NAMALWA (cell line): ENCODE measurements at regions not wholly inside any gene's neighbourhood (a gene's known extent, or its start where the extent isn't known, plus 50 kb on each side); places are given as distances from the start of the nearest gene placed in this dataset.
"Not testable (repeated sequence)": the region's sequence is repeated elsewhere in the genome, so short reads cannot be mapped to it uniquely, and the experiment has no call there.

Source experiments
- DNase-seq: peaks from one replicate; pipeline ENCODE4 v3.0.0-alpha.2; 2015; ENCODE audit warnings: low spot score

DNA sequence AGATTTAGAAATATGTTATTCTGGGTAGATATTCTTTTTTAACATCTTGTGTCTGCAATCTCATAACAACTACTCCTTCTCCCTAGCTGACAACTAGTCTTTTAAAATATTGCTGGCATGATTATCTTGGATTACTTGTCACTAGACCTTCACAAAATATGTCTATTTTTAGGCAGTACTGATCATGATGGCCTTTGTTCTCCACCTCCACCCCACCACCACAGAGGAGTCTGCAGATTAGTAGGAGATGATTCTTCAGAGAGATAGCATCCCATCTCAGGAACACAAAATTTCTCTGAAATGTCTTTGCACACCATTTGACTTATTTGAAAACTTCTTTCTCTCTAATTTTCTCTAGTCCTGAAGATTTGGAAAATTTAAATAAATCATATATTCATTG lies 338.1 kb upstream of the SPHKAP start:
- DNase-seq, result no peak

DNA sequence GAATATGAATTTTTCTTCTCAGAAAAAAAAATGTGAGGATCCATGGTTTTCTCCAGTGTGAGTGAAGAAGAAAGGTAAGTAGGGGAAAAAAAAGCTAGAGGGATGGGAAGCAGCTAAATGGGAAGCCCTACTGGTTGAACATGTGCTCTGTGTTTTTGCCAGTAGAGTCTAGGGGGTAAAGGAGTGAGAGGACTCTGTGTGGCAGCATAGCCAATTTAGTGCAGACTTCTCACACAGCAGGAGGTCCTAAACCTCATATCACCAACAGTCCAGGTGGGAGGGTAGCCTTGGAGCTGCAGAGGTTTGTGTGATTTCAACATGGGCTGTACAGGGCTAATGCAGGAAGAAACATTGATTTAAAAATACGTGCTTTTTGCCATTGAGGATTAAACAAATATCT lies 334.5 kb upstream of the SPHKAP start:
- no peak for DNase-seq

DNA sequence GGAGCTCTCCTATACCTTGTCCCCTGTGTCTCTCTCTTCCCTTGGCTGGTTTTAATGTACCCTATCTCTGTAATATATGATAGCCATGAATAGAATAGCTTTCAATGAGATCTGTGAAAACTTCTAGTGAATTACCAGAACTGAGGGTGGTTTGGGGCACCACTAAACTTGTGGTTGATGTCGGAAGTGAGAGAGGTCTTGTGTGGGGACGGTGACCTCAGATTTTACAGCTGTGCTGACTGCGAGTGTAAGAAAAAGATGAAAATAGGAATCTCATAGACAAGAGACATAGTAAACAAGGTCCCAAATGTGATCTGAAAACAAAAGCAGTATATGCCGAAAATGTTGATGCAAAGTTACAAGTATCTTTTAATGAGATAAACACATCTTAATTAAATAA lies 332.0 kb upstream of the SPHKAP start:
- DNase-seq, result not testable (repeated sequence)

DNA sequence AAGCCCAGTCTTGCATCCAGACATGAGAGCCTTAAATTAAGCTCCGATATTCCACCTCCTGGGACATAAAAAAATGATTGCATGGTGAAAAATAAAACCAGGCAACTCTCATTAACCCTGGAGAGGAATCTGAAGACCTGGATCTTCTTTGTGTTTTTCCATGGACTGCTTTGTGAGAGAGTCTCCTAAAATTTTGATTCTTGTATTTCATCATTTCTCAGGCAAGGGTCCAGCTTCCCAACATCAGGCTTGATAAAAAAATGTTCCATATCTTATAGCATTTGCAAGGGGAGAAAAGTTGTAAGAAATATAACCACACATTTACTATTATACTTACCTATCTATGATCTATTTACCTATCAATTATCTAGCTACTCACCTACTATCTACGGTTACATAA lies 327.5 kb upstream of the SPHKAP start:
- no peak for DNase-seq

DNA sequence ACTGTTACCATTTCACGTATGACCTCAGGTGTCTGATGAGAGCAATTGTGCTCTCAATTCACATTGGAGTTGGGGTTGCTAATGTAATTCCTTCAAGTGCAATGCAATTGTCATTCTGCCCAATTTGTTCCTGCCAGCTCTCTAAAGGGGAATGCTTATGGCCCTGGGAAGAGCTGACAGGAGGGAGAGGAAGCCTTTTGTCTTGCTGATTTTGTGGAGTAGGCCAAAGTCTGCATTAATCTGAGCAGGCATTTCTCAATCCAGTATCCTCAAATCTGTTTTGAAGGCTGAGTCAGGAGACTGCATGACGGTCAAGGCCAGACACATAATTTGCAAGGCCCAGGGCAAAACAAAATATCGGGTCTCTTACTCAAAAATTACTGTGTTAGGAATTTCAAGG lies 326.4 kb upstream of the SPHKAP start:
- no peak for DNase-seq

DNA sequence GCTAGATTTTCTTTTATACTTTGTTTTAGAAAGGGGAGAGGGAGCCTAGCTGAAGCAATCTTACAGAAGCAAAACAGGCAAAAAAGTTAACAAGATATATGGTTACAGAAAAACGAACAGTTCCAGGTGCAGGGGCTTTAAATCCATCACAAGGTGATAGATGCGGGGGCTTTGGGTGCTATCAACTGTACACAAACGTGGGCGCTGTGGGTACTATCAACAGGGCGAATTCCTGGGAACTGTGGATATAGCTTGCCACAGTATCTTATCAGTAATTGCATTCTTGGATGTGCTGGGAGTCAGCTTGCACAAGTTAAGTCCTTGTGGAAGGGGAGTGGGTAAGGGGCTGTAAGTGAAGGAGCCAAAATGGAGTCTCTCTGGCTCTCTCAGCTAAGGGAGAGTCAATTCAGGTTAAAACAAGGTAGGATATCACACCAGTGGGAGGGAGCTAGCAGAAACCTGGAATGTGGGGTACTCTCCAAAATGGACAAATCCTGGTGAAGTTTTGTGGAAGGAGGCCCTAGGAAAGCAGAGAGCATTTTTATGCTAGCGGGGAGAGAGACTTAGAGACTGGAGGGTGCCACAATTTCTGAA lies 325.8 kb upstream of the SPHKAP start:
- DNase-seq, result no peak

DNA sequence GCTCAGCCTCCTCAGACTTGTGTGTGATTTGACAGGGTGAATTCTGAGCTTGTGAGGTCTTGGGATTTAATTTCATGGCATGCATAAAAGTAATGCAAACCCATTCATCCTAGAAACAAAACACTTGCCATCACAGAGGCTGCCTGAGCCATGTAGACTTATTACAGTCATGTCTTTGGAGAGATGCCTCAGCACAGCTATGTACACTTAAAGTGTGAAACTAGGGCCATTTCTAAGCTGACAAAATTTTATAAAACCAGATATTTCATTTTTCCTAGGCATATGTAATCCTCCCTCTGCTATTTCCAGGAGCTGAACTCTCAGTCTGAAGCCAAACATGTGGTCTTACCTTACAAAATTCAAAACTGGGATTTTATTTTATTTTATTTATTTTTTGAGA lies 322.2 kb upstream of the SPHKAP start:
- no peak for DNase-seq

DNA sequence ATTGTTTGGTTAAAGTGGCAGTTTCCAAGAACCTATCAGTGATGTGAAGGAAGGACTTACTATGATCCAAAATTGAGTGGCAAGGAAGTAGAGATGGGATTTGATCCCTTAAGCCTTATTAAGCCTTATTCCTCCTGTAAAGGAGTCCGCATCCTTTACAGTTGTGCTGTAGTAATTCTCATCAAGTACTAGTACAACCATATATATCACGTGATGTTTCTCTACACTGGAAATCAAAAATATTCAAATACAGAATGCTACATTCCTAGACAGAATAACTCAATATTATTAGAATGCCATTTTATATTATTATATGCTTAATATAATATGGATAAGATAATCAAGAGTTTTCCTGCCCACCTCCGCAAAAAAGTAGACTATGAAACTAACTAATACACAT lies 312.4 kb upstream of the SPHKAP start:
- no peak for DNase-seq

DNA sequence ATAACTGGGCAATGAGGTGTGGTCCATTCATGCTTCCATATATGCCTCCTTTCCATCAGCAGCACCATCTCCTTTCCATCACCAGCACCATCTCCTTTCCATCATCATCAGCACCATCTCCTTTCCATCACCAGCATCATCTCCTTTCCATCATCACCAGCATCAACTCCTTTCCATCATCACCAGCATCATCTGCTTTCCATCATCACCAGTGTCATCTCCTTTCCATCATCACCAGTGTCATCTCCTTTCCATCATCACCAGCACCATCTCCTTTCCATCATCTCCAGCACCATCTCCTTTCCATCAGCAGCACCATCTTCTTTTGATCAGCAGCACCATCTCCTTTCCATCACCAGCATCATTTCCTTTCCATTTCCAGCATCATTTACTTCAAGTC lies 297.5 kb upstream of the SPHKAP start:
- DNase-seq, result no peak

DNA sequence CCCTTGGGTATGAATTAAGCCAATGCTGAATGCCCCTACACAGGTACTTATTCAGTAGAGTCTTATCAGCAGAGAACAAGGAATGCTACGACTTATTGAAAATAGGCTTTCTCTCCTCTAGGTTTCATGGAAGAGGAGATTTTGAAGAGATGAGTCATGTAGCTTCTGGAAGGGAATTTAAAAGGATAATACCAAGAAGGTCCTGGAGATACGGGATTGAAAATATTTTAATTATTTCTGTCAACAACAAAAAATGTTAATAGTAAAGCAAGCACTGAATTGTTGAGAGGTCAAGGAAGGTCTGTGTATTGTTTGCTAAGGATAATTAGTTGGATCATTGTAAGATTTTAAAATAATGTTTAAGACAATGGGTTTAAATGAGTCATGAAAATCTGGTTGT lies 293.0 kb upstream of the SPHKAP start:
- no peak for DNase-seq

DNA sequence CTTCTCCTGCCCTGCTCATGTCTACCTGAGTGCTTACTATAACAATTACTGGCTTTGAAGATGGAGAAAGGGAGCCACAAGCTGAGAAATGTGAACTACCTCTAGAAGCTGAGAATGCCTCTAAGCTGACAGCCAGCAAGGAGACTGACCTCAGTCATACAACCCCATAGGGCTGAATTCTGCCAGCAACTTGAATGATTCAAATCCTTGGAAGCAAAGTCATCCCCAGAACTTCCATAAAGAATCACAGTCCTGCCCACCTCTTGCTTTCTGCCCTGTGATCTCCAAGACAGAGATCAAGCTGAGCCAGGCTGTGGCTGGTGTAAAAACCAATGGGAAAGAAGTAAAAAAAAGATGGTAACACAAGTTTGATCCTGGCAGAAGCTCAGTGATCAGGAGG lies 288.2 kb upstream of the SPHKAP start:
- DNase-seq, result no peak

DNA sequence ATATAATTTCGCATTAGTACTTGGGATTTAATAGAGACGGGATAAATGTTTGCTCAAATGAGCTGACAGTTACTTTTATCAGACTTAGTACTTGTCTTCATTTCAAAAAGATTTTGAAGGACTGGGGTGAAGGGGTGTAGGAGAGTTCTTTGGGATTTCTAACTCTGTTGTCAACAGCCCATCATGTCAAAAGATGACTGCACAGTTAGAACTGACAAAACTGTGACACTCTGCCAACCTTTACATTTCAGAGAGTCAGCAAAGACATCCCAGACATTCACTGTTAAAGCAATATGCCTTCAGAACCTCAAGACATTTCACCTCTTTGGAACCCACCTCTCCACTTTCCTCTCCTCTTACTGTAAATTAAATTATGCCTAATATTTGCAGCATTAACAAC lies 285.4 kb upstream of the SPHKAP start:
- no peak for DNase-seq

DNA sequence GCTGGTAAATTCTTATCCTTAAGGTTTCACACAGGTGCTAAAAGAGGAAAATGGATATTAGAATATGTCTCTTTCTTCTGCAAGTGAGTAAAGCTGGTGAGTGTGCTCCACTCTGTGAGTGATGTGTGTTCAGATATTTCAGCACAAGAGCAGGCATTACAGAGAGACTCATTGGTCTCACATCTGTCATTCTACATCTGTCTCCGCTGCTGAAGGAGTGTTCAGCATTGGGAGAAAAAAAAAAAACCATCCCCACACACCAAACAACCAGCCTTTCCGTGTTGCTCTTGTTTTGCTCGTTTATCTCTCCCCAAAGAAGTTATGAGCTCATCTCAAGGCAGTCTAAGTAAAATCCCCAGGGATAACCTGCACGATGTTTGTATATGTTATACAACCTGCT lies 283.9 kb upstream of the SPHKAP start:
- DNase-seq, result no peak

DNA sequence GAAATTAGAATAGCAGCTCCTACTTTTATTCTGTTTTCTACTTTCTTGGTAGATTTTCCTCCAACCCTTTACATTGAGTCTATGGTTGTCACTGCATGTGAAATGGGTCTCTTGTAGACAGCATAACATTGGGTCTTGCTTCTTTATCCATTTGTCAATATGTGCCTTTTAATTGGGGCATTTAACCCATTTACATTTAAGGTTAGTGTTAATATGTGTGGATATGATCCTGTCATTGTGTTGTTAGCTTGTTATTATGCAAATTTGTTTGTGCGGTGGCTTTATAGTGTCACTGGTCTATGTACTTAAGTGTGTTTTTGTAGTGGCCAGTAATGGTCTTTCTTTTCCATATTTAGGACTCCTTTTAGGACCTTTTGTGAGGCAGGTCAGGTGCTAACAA lies 276.9 kb upstream of the SPHKAP start:
- no peak for DNase-seq

DNA sequence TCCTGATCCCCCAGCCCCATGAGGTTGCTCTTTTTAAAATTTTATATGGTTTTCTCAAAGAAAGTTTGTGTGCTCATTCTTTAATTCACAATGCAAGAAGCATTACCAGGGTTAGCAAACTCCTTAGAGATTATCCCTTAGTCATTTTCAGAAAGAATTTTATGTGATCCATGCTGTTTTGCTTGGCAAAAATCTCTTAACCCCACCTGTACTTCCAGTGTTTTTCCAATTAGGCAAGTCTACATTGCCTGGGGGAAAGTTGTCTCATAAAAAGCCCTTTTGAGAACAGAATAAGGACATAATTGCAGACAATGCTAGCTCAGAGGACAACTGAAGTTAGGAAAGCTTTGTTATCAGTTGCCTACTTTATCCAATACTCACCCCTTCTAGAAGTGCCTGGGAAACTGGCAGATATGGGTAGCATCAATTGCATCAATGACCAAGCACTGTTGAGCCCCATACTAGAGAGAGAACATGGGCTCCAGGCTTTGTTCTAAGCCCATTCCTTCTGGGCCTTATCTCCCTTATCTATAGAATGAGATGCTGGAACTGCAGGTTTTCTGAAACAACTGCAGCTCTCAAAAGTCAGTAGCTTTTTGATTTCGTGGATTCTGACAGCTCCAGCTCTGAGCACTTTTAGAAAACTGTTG lies 265.9 kb upstream of the SPHKAP start:
- DNase-seq, result no peak

DNA sequence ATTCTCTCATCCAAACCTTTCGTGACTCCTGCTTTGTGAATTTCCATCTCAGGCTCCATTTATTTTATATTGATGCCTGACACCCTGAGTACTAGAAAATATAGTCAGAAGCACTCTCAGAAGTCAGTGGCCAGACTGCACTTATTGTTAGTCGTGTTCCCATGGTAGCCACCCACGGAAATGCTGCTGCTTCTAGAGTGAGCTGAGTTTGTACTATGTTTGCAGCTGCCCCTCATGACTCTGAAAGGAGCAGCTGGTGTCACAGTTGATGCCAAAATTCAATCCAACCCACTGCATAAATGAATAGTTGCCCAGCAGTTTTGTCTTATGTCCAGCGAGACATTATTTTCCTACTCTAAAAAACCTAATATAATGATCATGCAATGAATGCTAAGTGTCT lies 265.2 kb upstream of the SPHKAP start:
- no peak for DNase-seq

DNA sequence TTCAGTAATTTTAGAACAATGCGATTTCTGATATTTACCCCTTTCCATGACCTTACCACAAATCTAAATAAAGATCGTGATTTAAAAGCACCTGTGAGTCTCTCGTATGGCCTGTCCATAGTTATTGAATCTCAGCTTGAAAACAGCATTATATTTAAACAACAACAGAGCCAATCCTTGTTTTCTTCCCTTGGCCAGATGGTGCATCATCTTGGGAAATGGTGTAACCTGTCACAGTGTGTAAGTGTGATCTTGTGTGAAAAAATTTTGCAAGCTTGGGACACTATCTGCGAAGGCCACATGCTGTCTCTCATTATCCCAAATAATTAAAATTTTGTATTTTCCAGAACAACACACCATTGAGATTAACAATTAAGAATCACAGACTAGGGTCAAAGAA lies 262.7 kb upstream of the SPHKAP start:
- DNase-seq, result no peak

DNA sequence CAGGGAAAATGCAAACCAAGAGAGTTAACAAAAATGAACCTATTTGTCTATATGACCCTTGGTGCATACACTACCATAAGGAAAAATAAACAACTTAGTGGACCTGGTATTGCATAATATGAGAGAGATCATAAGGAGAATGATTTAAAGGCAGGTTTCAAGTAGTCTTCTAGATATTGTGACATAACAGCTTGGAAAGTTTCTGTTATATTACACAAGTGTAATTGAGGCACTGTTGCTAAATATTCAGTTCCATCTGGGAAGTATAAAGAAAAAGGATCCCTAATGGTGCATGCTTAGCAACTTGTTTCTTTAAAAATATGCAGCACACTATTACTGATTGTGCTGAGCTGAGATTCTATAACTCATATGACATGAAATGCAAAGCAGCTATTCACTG lies 252.2 kb upstream of the SPHKAP start:
- no peak for DNase-seq

DNA sequence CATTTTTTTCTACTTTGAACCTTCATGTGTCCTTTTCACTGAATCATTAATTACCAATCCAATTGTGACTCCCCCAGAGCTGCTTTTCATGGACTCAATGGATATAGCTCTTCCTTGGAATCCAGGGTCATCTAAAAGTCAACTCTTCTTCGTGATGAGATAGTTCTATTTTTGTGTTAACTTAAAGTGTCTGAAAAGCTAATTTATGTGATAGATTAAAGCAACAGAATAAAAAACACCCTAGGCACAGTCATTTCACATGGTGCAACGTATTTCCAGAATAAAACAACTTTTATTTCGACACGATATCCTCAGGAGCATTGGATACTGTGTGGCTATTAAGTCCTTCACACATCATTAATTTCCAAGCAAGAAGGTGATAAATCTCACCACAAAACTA lies 250.6 kb upstream of the SPHKAP start:
- no peak for DNase-seq

DNA sequence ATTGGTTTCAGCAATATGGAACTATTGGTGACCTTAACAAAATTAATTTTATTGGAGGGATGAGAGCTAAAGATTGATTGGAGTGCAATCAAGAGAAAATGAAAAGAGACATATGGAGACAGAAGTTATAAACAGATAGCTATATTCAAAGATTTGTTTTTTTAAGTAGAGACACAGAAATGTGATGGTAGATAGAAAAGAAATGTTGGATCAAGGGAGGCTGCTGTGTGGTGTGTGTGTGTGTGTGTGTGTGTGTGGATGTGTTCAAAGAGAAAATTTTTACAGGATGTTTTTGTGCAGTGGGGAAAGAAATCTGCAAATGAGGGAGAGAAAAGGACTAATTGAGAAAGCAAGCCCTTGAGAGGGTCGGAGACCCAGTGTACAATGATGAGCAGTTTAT lies 249.5 kb upstream of the SPHKAP start:
- no peak for DNase-seq

DNA sequence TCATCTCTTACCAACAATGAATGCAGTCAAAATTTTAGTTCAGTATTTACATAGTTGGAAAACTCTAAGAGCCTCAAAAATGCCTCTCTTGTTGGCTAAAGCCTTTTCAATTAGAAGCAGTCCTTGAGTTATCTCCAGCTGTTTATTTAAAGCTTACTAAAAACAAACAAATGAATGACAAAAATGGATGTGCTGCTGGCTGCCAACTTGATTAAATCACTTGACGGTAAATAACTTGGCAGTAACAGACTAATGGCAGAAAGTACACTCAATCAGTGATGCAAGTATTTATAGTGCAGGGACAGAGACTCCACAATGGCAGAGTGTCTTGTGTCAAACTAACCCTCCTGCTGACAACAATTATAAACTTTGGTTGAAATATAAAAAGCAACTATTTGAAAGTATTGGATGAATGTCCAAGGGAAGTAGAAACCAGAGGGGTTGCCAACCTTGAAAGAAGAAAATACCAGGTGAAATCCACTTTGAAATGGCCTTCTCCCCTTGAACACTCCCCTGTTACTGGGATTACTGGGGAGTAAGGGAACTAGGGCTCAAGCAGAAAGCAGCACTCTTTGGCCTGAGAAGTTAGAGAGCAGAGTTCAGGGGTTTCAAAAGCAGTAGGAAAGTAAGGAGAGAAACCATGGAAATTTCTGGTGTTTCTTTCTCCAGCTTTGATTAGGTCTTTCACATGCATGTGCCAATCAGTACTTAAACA lies 245.2 kb upstream of the SPHKAP start:
- no peak for DNase-seq

DNA sequence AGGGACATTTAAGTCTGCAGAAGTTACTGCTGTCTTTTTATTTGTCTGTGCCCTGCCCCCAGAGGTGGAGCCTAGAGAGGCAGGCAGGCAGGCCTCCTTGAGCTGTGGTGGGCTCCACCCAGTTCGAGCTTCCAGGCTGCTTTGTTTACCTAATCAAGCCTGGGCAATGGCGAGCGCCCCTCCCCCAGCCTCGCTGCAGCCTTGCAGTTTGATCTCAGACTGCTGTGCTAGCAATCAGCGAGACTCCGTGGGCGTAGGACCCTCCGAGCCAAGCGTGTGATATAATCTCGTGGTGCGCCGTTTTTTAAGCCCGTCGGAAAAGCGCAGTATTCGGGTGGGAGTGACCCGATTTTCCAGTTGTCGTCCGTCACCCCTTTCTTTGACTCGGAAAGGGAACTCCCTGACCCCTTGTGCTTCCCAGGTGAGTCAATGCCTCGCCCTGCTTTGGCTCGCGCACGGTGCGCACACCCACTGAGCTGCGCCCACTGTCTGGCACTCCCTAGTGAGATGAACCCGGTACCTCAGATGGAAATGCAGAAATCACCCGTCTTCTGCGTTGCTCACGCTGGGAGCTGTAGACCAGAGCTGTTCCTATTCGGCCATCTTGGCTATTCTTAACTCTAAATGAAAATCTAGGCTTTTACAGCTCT lies 244.0 kb upstream of the SPHKAP start:
- not testable (repeated sequence) for DNase-seq

DNA sequence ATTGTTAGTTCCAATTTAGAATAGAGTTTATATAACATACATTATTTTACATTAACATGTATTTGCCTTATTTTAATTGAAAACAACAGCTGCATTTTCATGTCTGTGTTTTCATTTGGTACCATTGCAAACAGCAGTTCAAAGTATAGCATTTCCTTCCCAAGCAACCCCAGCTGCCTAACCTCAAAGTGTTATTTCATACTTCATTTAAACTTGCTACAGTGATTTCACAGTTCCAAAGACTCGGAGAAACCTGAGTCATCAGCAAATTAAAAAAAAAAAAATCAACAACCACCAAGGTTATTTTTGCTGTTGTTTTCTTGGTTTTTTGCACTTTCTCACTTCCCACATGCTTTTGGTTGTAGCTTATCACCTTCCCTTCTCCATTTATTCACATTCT lies 236.5 kb upstream of the SPHKAP start:
- no peak for DNase-seq
